ENCODE measurements at regions not wholly inside any gene's neighbourhood (a gene's known extent, or its start where the extent isn't known, plus 50 kb on each side); places are given as distances from the start of the nearest gene placed in this dataset.

DNA sequence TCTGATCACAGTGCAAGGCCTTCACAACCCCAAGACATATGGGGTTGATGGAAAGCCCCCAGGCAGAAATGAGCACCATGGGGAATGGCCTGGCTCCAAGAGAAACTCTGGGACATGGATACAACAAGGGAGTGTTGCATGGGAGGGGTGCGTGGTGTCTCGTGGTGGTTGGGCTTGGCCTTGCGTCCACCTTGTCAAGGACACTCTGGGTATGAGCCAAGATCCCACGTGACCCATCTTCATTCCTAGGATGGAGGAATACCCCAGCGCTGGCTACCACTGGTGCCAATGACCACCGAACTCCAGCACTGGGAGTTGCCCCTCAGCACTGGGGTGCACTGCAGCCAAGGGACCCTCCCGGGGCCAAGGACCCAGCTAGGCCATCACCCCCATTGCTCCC, 267.5 kb upstream of the AGTR2 start:
- H2AFZ ChIP-seq (ENCODE audit: low read depth, low read length, poor library complexity, severe bottlenecking), result no peak overlapping the region
- H3K4me1 ChIP-seq (ENCODE audit: control insufficient read depth in 1 of 2, insufficient read depth in 2 of 2, low read length in 2 of 2), result no peaks in the 10 kb centered on the region
- POLR2A ChIA-PET, result no interaction called here
- H3K27me3 ChIP-seq (ENCODE audit: insufficient read depth, low read length), result no peaks in the 10 kb centered on the region
- H3K9ac ChIP-seq (ENCODE audit: low read length), result no peak overlapping the region
- H3K36me3 ChIP-seq (ENCODE audit: control insufficient read depth in 1 of 2, insufficient read depth in 2 of 2, low read length in 2 of 2), result no peaks in the 10 kb centered on the region
- intact Hi-C loops (cut with micrococcal nuclease), result no loop called here
- H3K4me3 ChIP-seq (replicated peaks in 1 of 2; ENCODE audit: low read depth in 1 of 2, low read length in 2 of 2), result no peak overlapping the region
- CTCF ChIA-PET, result no interaction called here
- H3K4me2 ChIP-seq (ENCODE audit: low read length), result no peak overlapping the region
- no peak overlapping the region for H3K27ac ChIP-seq (ENCODE audit: low read depth, low read length)
- no TSS peak for BruUV-seq (replicated peaks)
- RAD21 ChIA-PET (ENCODE audit: low non-redundant PET in 1 of 2, low total read pairs in 2 of 2, uncharacterized antibody in 2 of 2, unreplicated experiment in 2 of 2), result no interaction called here
- H3K9me3 ChIP-seq (ENCODE audit: control insufficient read depth in 1 of 2, insufficient read depth in 1 of 2, low read depth in 1 of 2, low read length in 2 of 2), result no peaks in the 10 kb centered on the region
- H3K79me2 ChIP-seq (ENCODE audit: insufficient read depth, low read length), result peaks cover 5% of the 10 kb centered on the region; the same call in 1 of the 2 replicates
- ATAC-seq (no peak), DNase-seq (ENCODE audit: low read depth, low spot score) (no peak)
- H4K20me1 ChIP-seq (ENCODE audit: insufficient read depth), result no peaks in the 10 kb centered on the region
- H3K9me2 ChIP-seq (ENCODE audit: insufficient read depth), result no peaks in the 10 kb centered on the region
- TF ChIP-seq RAD21 (IDR thresholded peaks at IDR 0.05; ENCODE audit: low read depth) (no peak), EGR1 (IDR thresholded peaks at IDR 0.05; ENCODE audit: low read depth) (no peak), EZH2phosphoT487 (IDR thresholded peaks at IDR 0.05; ENCODE audit: borderline replicate concordance) (no peak), FOSL1 (IDR thresholded peaks at IDR 0.05; ENCODE audit: low read depth) (no peak), POLR2A (IDR thresholded peaks at IDR 0.05; ENCODE audit: borderline replicate concordance, extremely low read depth, insufficient read depth, insufficient read length) (no peak), POLR2AphosphoS5 (IDR thresholded peaks at IDR 0.05; ENCODE audit: low read depth, low read length) (no peak), ZFX (IDR thresholded peaks at IDR 0.05) (no peak), ELF1 (IDR thresholded peaks at IDR 0.05; ENCODE audit: borderline replicate concordance, low read depth) (no peak), CBX3 (IDR thresholded peaks at IDR 0.05; ENCODE audit: low read depth) (no peak), SRF (IDR thresholded peaks at IDR 0.05; ENCODE audit: low read depth) (no peak), CEBPB (IDR thresholded peaks at IDR 0.05; ENCODE audit: low read depth) (no peak), EZH2 (IDR thresholded peaks at IDR 0.05) (no peak), SIN3A (IDR thresholded peaks at IDR 0.05; ENCODE audit: low read depth) (no peak), ZNF274 (IDR thresholded peaks at IDR 0.05; ENCODE audit: low read depth, low read length) (no peak)
- TF ChIP-seq, protein P1, sequence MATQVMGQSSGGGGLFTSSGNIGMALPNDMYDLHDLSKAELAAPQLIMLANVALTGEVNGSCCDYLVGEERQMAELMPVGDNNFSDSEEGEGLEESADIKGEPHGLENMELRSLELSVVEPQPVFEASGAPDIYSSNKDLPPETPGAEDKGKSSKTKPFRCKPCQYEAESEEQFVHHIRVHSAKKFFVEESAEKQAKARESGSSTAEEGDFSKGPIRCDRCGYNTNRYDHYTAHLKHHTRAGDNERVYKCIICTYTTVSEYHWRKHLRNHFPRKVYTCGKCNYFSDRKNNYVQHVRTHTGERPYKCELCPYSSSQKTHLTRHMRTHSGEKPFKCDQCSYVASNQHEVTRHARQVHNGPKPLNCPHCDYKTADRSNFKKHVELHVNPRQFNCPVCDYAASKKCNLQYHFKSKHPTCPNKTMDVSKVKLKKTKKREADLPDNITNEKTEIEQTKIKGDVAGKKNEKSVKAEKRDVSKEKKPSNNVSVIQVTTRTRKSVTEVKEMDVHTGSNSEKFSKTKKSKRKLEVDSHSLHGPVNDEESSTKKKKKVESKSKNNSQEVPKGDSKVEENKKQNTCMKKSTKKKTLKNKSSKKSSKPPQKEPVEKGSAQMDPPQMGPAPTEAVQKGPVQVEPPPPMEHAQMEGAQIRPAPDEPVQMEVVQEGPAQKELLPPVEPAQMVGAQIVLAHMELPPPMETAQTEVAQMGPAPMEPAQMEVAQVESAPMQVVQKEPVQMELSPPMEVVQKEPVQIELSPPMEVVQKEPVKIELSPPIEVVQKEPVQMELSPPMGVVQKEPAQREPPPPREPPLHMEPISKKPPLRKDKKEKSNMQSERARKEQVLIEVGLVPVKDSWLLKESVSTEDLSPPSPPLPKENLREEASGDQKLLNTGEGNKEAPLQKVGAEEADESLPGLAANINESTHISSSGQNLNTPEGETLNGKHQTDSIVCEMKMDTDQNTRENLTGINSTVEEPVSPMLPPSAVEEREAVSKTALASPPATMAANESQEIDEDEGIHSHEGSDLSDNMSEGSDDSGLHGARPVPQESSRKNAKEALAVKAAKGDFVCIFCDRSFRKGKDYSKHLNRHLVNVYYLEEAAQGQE (IDR thresholded peaks at IDR 0.05; ENCODE audit: low read depth), result no peak
- TF ChIP-seq, protein P2, sequence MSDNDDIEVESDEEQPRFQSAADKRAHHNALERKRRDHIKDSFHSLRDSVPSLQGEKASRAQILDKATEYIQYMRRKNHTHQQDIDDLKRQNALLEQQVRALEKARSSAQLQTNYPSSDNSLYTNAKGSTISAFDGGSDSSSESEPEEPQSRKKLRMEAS (IDR thresholded peaks at IDR 0.05), result no peak
- TF ChIP-seq, protein P3, sequence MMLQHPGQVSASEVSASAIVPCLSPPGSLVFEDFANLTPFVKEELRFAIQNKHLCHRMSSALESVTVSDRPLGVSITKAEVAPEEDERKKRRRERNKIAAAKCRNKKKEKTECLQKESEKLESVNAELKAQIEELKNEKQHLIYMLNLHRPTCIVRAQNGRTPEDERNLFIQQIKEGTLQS (IDR thresholded peaks at IDR 0.05), result no peak
